NT2/D1 (cell line): ENCODE measurements at regions not wholly inside any gene's neighbourhood (a gene's known extent, or its start where the extent isn't known, plus 50 kb on each side); places are given as distances from the start of the nearest gene placed in this dataset.

Source experiments
- YY1 ChIP-seq: IDR thresholded peaks from 2 replicates; pipeline ENCODE4 v1.6.1; 2011; ENCODE audit not compliant: insufficient read length, insufficient read depth
- ZNF274 ChIP-seq: IDR thresholded peaks from 2 replicates; pipeline ENCODE4 v1.6.1; 2011; ENCODE audit warnings: mild to moderate bottlenecking, low read depth, low read length

- TF ChIP-seq YY1 (no peak), ZNF274 (no peak)
These were observed 440.7 kb downstream of the CCER1 start for GRCh38 chr12:90514325-90514724.
